Activated naive CD8-positive, alpha-beta T cell (primary cell): ENCODE measurements at regions not wholly inside any gene's neighbourhood (a gene's known extent, or its start where the extent isn't known, plus 50 kb on each side); places are given as distances from the start of the nearest gene placed in this dataset.

Experiments used
- H3K27ac Mint-ChIP-seq: one replicate; pipeline ENCODE4 v1.8.0; 2021; ENCODE audit warnings: mixed read lengths
- H3K27me3 Mint-ChIP-seq: one replicate; pipeline ENCODE4 v1.8.0; 2021; ENCODE audit warnings: mixed read lengths
- H3K36me3 Mint-ChIP-seq: one replicate; pipeline ENCODE4 v1.8.0; 2021; ENCODE audit warnings: mixed read lengths
- H3K4me1 Mint-ChIP-seq: one replicate; pipeline ENCODE4 v1.8.0; 2021; ENCODE audit warnings: low read depth, mixed read lengths
- H3K4me3 Mint-ChIP-seq: one replicate; pipeline ENCODE4 v1.8.0; 2021; ENCODE audit warnings: mild to moderate bottlenecking, mixed read lengths
- H3K9me3 Mint-ChIP-seq: one replicate; pipeline ENCODE4 v1.8.0; 2021; ENCODE audit warnings: low read depth, mixed read lengths

- Mint-ChIP-seq H3K27ac (no peak overlapping the region), H3K4me3 (no peak overlapping the region), H3K36me3 (no peaks in the 10 kb centered on the region), H3K27me3 (no peaks in the 10 kb centered on the region), H3K9me3 (no peaks in the 10 kb centered on the region), H3K4me1 (no peaks in the 10 kb centered on the region)
These were observed 820.4 kb downstream of the SLITRK6 start for GRCh38 chr13:84978851-84979250.

DNA sequence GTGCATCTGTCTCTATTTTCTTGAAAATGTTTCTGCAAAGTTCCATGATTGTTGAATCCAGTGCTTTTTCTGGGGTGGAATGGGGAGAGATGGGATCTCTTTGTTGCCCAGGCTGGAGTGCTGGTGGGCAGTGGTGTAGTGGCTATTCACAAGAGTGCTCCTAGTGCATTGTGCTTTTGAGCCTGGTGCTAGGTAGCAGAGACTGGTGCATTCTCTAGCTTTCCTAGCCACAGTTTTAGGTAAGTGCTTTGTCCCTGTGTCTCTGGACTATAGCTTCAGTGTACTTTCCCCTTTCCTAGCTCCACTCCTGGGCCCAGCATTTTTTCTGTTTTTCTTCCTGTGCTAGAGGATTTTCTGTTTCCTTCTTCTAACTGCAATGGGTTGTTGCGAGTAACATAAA lies 825.6 kb downstream of the SLITRK6 start:
- H3K27ac Mint-ChIP-seq = no peak overlapping the region

DNA sequence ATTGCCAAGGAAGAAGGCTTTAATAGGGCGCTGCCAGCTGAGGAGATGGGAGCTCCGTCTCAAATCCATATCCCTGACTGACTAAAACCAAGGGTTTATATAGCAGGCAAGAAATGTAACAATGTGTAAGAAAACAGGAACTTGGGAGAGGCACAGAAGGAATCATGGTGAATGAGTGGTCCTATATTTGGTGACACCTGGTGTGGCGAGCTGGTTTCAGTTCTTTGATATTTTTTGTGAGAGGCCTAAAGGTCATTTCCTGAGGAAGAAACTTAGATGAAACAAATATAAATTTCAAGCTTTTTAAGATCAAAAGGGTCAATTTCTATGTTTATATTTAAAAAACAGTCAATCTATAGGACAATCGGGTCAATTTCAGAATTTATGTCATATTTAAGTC lies 826.3 kb downstream of the SLITRK6 start:
- H3K27ac Mint-ChIP-seq = no peak overlapping the region
- H3K9me3 Mint-ChIP-seq = no peaks in the 10 kb centered on the region
- no peaks in the 10 kb centered on the region for H3K36me3 Mint-ChIP-seq
- H3K4me1 Mint-ChIP-seq = no peaks in the 10 kb centered on the region
- no peaks in the 10 kb centered on the region for H3K27me3 Mint-ChIP-seq
- H3K4me3 Mint-ChIP-seq = no peak overlapping the region

More for the DNA sequence above, 825.6 kb downstream of the SLITRK6 start:
- H3K4me1 Mint-ChIP-seq = no peaks in the 10 kb centered on the region
- H3K27me3 Mint-ChIP-seq = no peaks in the 10 kb centered on the region
- no peak overlapping the region for H3K4me3 Mint-ChIP-seq
- H3K36me3 Mint-ChIP-seq = no peaks in the 10 kb centered on the region
- no peaks in the 10 kb centered on the region for H3K9me3 Mint-ChIP-seq

DNA sequence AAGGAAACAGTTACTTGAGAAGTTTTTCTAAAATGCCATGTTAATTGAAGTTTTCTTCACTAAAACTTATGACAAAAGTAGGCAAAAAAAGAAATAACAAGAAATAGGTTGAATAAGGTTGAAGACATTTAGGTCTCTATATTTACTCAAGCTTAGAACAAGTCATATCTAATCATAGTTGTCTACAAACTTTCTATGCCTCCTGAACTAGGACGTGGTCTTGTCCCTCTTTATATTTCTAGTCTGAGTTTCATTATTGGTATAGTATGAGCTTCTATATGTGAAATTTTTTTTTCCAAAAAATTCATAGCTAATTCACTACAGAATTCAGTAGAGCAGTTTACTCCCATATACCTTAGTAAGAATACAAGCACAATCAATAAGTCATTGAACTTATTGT lies 836.4 kb downstream of the SLITRK6 start:
- no peaks in the 10 kb centered on the region for H3K36me3 Mint-ChIP-seq
- H3K27me3 Mint-ChIP-seq = no peaks in the 10 kb centered on the region
- H3K4me1 Mint-ChIP-seq = no peaks in the 10 kb centered on the region
- H3K27ac Mint-ChIP-seq = no peak overlapping the region
- no peaks in the 10 kb centered on the region for H3K9me3 Mint-ChIP-seq
- H3K4me3 Mint-ChIP-seq = no peak overlapping the region

- no peaks in the 10 kb centered on the region for H3K27me3 Mint-ChIP-seq
- no peak overlapping the region for H3K27ac Mint-ChIP-seq
- no peaks in the 10 kb centered on the region for H3K36me3 Mint-ChIP-seq
These were observed 837.0 kb downstream of the SLITRK6 start for GRCh38 chr13:84962141-84962750.

DNA sequence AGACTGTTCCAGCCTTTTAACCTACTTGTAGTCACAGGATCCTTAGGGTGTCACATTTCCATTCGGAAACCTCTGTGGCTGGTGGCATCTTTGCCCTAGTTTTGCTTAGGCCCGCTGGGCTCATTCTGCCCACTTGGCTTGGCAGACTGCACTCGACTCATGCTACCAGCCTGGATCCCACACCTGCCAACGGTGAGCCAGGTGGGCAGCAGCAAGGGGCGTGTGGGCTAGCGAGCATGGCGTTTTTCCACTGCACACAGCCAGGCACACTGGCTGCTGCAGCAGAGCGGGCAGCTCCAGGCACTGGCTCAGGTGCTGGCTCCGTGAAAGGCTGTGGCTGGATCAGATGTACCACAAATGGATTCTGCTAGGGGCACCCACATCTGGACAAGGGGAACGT lies 838.2 kb downstream of the SLITRK6 start:
- no peaks in the 10 kb centered on the region for H3K9me3 Mint-ChIP-seq
- H3K4me1 Mint-ChIP-seq = no peaks in the 10 kb centered on the region
- no peaks in the 10 kb centered on the region for H3K27me3 Mint-ChIP-seq
- no peak overlapping the region for H3K27ac Mint-ChIP-seq
- H3K36me3 Mint-ChIP-seq = no peaks in the 10 kb centered on the region
- H3K4me3 Mint-ChIP-seq = no peak overlapping the region

More at GRCh38 chr13:84962141-84962750, 837.0 kb downstream of the SLITRK6 start:
- Mint-ChIP-seq H3K4me3 (no peak overlapping the region), H3K4me1 (no peaks in the 10 kb centered on the region), H3K9me3 (no peaks in the 10 kb centered on the region)

- no peaks in the 10 kb centered on the region for H3K27me3 Mint-ChIP-seq
- H3K4me1 Mint-ChIP-seq = no peaks in the 10 kb centered on the region
- H3K27ac Mint-ChIP-seq = no peak overlapping the region
- H3K9me3 Mint-ChIP-seq = no peaks in the 10 kb centered on the region
- H3K4me3 Mint-ChIP-seq = no peak overlapping the region
- H3K36me3 Mint-ChIP-seq = no peaks in the 10 kb centered on the region
These were observed 839.4 kb downstream of the SLITRK6 start for GRCh38 chr13:84959818-84960217.

DNA sequence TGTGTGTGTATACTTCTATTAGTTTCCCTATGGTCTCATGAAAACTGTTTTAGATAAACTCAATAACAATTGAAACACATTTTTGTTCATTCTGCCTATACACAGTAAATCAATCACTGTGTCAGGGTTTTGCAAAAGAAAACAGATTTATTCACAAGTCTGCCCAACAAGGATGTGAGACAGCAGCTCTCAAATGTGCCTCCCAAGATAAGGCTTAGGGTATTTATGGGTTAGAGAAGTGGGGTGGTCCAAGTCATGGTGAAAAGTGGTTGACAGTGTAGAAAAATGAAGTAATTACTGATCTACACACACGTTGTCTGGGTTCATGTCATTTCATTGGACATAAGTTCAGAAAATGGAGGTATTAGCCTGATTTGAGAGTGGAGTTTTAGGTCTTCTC lies 844.6 kb downstream of the SLITRK6 start:
- H3K9me3 Mint-ChIP-seq = peaks cover 5% of the 10 kb centered on the region

DNA sequence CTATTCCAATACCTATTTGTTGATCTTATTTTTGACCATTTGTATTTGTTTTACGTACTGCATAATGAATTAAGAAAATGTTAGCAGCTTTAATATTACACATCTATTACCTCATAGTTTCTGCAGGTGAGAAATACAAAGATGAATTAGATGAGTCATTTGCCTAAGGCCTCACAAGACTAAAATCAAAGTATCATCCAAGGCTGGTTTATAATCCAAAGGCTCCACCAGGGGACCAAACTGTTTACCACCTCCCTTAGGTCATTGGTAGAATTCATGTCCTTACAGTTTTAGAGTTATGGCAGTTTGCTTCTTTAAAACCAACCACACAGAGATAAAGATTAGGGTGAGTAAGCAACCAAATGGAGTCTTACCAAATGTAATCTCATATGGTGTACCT lies 848.1 kb downstream of the SLITRK6 start:
- Mint-ChIP-seq H3K27me3 (no peaks in the 10 kb centered on the region), H3K4me3 (no peak overlapping the region), H3K27ac (no peak overlapping the region), H3K9me3 (peaks cover 11% of the 10 kb centered on the region), H3K36me3 (no peaks in the 10 kb centered on the region), H3K4me1 (no peaks in the 10 kb centered on the region)

More for the DNA sequence above, 844.6 kb downstream of the SLITRK6 start:
- H3K36me3 Mint-ChIP-seq = no peaks in the 10 kb centered on the region
- H3K27me3 Mint-ChIP-seq = no peaks in the 10 kb centered on the region
- no peaks in the 10 kb centered on the region for H3K4me1 Mint-ChIP-seq
- H3K4me3 Mint-ChIP-seq = no peak overlapping the region
- H3K27ac Mint-ChIP-seq = no peak overlapping the region

DNA sequence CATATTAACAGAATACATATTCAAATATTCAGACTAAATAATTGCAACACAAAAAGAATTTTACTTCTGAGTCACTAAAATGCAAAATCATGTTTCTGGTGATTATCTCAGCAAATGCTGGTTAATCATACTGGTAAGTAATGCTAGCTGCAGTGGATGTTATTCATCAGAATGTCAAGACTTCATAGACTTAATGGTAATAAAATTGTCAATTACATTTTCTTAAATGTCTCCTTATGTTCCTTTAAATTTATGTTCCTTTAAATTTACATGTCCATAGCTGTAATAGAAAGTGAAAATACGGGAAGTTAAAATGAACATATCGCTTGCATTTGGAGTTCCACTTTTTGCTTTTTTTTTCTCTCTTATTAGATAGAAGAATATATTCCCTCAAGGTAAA lies 853.0 kb downstream of the SLITRK6 start:
- Mint-ChIP-seq H3K36me3 (no peaks in the 10 kb centered on the region), H3K4me3 (no peak overlapping the region), H3K27ac (no peak overlapping the region), H3K27me3 (no peaks in the 10 kb centered on the region), H3K9me3 (peaks cover 11% of the 10 kb centered on the region), H3K4me1 (no peaks in the 10 kb centered on the region)

DNA sequence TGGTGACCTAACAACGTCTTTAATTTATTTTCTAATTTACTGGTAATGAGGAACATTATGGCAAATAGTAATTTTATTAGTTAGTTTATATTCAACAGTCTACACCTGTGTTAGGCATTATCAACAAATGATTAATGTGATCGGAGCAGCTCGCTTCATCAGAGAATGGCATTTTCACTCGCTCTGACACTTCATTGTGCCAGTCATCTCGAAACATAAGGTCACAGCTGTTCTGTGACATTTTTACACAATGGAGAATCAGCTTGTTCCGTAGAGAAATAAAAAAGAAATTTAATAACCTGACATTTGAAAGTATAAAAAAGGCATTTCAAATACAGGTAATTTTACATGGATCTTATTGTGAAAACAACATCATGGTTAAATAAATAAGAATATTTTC lies 858.4 kb downstream of the SLITRK6 start:
- Mint-ChIP-seq H3K27me3 (no peaks in the 10 kb centered on the region), H3K36me3 (no peaks in the 10 kb centered on the region), H3K9me3 (no peaks in the 10 kb centered on the region), H3K27ac (no peak overlapping the region), H3K4me3 (no peak overlapping the region), H3K4me1 (peaks cover under 1% of the 10 kb centered on the region)

DNA sequence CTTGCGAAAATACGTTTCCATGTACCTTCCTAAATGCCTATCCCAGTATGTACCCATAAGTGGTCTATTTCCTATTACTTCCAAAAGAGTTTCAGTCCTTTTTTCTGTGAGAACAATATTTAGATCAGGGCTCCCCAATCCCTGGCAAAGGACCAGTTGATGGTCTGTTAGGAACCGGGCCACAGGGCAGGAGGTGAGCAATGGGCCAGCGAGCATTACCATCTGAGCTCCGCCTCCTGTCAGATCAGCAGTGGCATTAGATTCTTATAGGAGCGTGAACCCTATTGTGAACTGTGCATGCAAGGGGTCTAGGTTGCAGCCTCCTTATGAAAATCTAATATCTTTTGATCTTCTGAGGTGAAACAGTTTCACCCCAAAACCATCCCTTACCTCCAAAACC lies 859.1 kb downstream of the SLITRK6 start:
- Mint-ChIP-seq H3K36me3 (no peaks in the 10 kb centered on the region), H3K4me3 (no peak overlapping the region), H3K4me1 (peaks cover 1% of the 10 kb centered on the region), H3K27me3 (no peaks in the 10 kb centered on the region), H3K27ac (no peak overlapping the region), H3K9me3 (no peaks in the 10 kb centered on the region)

GRCh38 chr13:84934911-84935310 lies 864.3 kb downstream of the SLITRK6 start:
- H3K4me1 Mint-ChIP-seq = peaks cover 1% of the 10 kb centered on the region
- no peaks in the 10 kb centered on the region for H3K9me3 Mint-ChIP-seq
- no peaks in the 10 kb centered on the region for H3K36me3 Mint-ChIP-seq
- no peak overlapping the region for H3K27ac Mint-ChIP-seq
- H3K4me3 Mint-ChIP-seq = no peak overlapping the region
- H3K27me3 Mint-ChIP-seq = no peaks in the 10 kb centered on the region

GRCh38 chr13:84933797-84934196 lies 865.4 kb downstream of the SLITRK6 start:
- no peaks in the 10 kb centered on the region for H3K36me3 Mint-ChIP-seq
- no peak overlapping the region for H3K27ac Mint-ChIP-seq
- no peak overlapping the region for H3K4me3 Mint-ChIP-seq
- H3K27me3 Mint-ChIP-seq = no peaks in the 10 kb centered on the region
- peaks cover 1% of the 10 kb centered on the region for H3K4me1 Mint-ChIP-seq
- H3K9me3 Mint-ChIP-seq = no peaks in the 10 kb centered on the region

- Mint-ChIP-seq H3K27me3 (no peaks in the 10 kb centered on the region), H3K27ac (no peak overlapping the region), H3K9me3 (no peaks in the 10 kb centered on the region), H3K4me3 (no peak overlapping the region), H3K36me3 (no peaks in the 10 kb centered on the region), H3K4me1 (peaks cover 1% of the 10 kb centered on the region)
These were observed 868.0 kb downstream of the SLITRK6 start for GRCh38 chr13:84931264-84931663.

- no peaks in the 10 kb centered on the region for H3K4me1 Mint-ChIP-seq
- H3K27me3 Mint-ChIP-seq = no peaks in the 10 kb centered on the region
- no peak overlapping the region for H3K4me3 Mint-ChIP-seq
- H3K36me3 Mint-ChIP-seq = no peaks in the 10 kb centered on the region
- H3K27ac Mint-ChIP-seq = no peak overlapping the region
- no peaks in the 10 kb centered on the region for H3K9me3 Mint-ChIP-seq
These were observed 871.6 kb downstream of the SLITRK6 start for GRCh38 chr13:84927442-84928169.
